Lower leg skin (tissue), 3 donors: ENCODE measurements at regions not wholly inside any gene's neighbourhood (a gene's known extent, or its start where the extent isn't known, plus 50 kb on each side); places are given as distances from the start of the nearest gene placed in this dataset.

Source experiments
- POLR2A ChIP-seq, 2 donors: fragments of 450-650 bp; IDR thresholded peaks; one replicate each; pipeline ENCODE4 v1.6.1; 2016 to 2017; ENCODE audit warnings: antibody characterized with exemption in 2 of 2, mild to moderate bottlenecking in 1 of 2, moderate library complexity in 1 of 2
- TF ChIP-seq, protein P1 (sequence below), 3 donors: fragments of 450-650 bp; IDR thresholded peaks; one replicate each; pipeline ENCODE4 v1.5.1; 2016; ENCODE audit warnings: antibody characterized with exemption in 3 of 3, mild to moderate bottlenecking in 3 of 3, moderate library complexity in 2 of 3

DNA sequence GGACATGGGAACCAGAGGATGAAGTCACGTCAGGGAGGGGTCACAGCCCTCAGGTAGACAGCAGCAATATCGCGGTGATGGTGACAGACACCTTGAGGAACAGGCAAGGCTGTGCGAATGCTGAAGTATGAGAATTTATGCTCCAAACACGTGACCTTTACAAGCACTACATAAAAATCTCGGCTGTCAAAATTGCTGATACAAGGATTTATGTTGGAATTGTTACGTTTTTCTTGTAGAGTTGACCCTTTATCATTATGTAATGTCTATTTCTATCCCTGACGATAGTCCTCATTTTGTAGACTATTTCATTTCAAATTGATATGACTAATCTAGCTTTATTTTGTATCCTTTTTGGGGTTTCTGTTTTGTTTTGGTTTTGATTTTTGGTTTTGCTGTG is 311.1 kb downstream of the C6orf118 start:
- no peak for TF ChIP-seq POLR2A (IDR thresholded peaks at IDR 0.05)
- TF ChIP-seq, protein P1, sequence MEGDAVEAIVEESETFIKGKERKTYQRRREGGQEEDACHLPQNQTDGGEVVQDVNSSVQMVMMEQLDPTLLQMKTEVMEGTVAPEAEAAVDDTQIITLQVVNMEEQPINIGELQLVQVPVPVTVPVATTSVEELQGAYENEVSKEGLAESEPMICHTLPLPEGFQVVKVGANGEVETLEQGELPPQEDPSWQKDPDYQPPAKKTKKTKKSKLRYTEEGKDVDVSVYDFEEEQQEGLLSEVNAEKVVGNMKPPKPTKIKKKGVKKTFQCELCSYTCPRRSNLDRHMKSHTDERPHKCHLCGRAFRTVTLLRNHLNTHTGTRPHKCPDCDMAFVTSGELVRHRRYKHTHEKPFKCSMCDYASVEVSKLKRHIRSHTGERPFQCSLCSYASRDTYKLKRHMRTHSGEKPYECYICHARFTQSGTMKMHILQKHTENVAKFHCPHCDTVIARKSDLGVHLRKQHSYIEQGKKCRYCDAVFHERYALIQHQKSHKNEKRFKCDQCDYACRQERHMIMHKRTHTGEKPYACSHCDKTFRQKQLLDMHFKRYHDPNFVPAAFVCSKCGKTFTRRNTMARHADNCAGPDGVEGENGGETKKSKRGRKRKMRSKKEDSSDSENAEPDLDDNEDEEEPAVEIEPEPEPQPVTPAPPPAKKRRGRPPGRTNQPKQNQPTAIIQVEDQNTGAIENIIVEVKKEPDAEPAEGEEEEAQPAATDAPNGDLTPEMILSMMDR (IDR thresholded peaks at IDR 0.05) = no peak
